ENCODE measurements at regions not wholly inside any gene's neighbourhood (a gene's known extent, or its start where the extent isn't known, plus 50 kb on each side); places are given as distances from the start of the nearest gene placed in this dataset.

GRCh38 chr3:144200004-144200403 lies 228.4 kb downstream of the DIPK2A start:
- TF ChIP-seq CTCF (IDR thresholded peaks at IDR 0.05; ENCODE audit: insufficient read depth, low read depth, low read length) (no peak), EZH2 (IDR thresholded peaks at IDR 0.05; ENCODE audit: insufficient read depth, low read length) (no peak)

All from astrocyte (in vitro differentiated cells and primary cell).